GM20000 (cell line): ENCODE measurements at regions not wholly inside any gene's neighbourhood (a gene's known extent, or its start where the extent isn't known, plus 50 kb on each side); places are given as distances from the start of the nearest gene placed in this dataset.

Source experiments
- DNase-seq: peaks from one replicate; pipeline ENCODE4 v3.0.0; 2012; ENCODE audit warnings: low spot score
- CTCF ChIP-seq: IDR thresholded peaks from 2 replicates; pipeline ENCODE4 v1.5.1; 2012; ENCODE audit warnings: mild to moderate bottlenecking, control low read depth; ENCODE audit errors: extremely low read depth, missing control alignments

GRCh38 chr3:132236701-132237651 lies 80.2 kb upstream of the ACP3 start:
- TF ChIP-seq CTCF = no peak
- no peak for DNase-seq

GRCh38 chr3:132237652-132238032 lies 79.6 kb upstream of the ACP3 start:
- no peak for TF ChIP-seq CTCF
- DNase-seq = no peak

GRCh38 chr3:132239587-132239986 lies 77.6 kb upstream of the ACP3 start:
- TF ChIP-seq CTCF = no peak
- DNase-seq = no peak

- no peak for TF ChIP-seq CTCF
Measured at GRCh38 chr3:132241776-132242514, 75.3 kb upstream of the ACP3 start.

GRCh38 chr3:132242790-132243189 lies 74.4 kb upstream of the ACP3 start:
- no peak for DNase-seq
- no peak for TF ChIP-seq CTCF

More at GRCh38 chr3:132241776-132242514, 75.3 kb upstream of the ACP3 start:
- no peak for DNase-seq

- TF ChIP-seq CTCF = no peak
- no peak for DNase-seq
Measured at GRCh38 chr3:132245552-132246142, 71.6 kb upstream of the ACP3 start.

- no peak for TF ChIP-seq CTCF
- no peak for DNase-seq
Measured at GRCh38 chr3:132246212-132246611, 71.0 kb upstream of the ACP3 start.
